ENCODE measurements at regions not wholly inside any gene's neighbourhood (a gene's known extent, or its start where the extent isn't known, plus 50 kb on each side); places are given as distances from the start of the nearest gene placed in this dataset.

DNA sequence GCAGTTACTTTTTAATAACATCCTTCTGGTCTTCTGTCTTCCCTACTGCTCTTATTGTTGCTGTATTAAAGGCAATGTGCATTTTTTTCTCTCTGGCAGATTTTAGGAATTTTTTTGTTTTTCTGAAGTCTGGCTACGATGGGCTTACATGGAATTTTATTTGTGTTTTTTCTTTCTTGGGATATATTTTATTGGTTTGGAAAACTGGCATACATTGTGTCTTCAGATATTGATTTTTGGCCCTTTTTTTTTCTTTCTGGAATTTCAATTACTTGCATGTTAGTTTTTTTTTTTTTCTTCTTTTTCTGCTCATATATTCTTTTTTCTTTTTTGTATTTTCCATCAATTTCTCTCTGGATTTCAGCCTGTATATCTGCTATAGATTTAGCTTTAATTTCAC is 442.1 kb upstream of the TRIB2 start:
- no peak for DNase-seq (ENCODE audit: low spot score)
- ATAC-seq (ENCODE audit: low read depth): no peak
- H3K27me3 ChIP-seq (ENCODE audit: insufficient read depth, poor library complexity, severe bottlenecking): no peaks in the 10 kb centered on the region
- no peaks in the 10 kb centered on the region for H3K36me3 ChIP-seq (ENCODE audit: low read depth)
- H3K27ac ChIP-seq (ENCODE audit: poor library complexity, severe bottlenecking): no peak overlapping the region
- no peak overlapping the region for H3K4me3 ChIP-seq (ENCODE audit: severe bottlenecking)
- TF ChIP-seq, protein P1, sequence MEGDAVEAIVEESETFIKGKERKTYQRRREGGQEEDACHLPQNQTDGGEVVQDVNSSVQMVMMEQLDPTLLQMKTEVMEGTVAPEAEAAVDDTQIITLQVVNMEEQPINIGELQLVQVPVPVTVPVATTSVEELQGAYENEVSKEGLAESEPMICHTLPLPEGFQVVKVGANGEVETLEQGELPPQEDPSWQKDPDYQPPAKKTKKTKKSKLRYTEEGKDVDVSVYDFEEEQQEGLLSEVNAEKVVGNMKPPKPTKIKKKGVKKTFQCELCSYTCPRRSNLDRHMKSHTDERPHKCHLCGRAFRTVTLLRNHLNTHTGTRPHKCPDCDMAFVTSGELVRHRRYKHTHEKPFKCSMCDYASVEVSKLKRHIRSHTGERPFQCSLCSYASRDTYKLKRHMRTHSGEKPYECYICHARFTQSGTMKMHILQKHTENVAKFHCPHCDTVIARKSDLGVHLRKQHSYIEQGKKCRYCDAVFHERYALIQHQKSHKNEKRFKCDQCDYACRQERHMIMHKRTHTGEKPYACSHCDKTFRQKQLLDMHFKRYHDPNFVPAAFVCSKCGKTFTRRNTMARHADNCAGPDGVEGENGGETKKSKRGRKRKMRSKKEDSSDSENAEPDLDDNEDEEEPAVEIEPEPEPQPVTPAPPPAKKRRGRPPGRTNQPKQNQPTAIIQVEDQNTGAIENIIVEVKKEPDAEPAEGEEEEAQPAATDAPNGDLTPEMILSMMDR (IDR thresholded peaks at IDR 0.05; ENCODE audit: poor library complexity, severe bottlenecking): no peak
- H3K9me3 ChIP-seq (ENCODE audit: severe bottlenecking): no peaks in the 10 kb centered on the region
- no peaks in the 10 kb centered on the region for H3K4me1 ChIP-seq (ENCODE audit: insufficient read depth, poor library complexity, severe bottlenecking)

GRCh38 chr2:12277241-12278034 is 439.3 kb upstream of the TRIB2 start:
- H3K4me3 ChIP-seq (ENCODE audit: severe bottlenecking): no peak overlapping the region
- ATAC-seq (ENCODE audit: low read depth) (no peak), DNase-seq (ENCODE audit: low spot score) (no peak)
- no peaks in the 10 kb centered on the region for H3K4me1 ChIP-seq (ENCODE audit: insufficient read depth, poor library complexity, severe bottlenecking)
- no peak overlapping the region for H3K27ac ChIP-seq (ENCODE audit: poor library complexity, severe bottlenecking)
- no peaks in the 10 kb centered on the region for H3K36me3 ChIP-seq (ENCODE audit: low read depth)
- no peaks in the 10 kb centered on the region for H3K9me3 ChIP-seq (ENCODE audit: severe bottlenecking)
- TF ChIP-seq, protein P1 (IDR thresholded peaks at IDR 0.05; ENCODE audit: poor library complexity, severe bottlenecking): no peak
- no peaks in the 10 kb centered on the region for H3K27me3 ChIP-seq (ENCODE audit: insufficient read depth, poor library complexity, severe bottlenecking)

GRCh38 chr2:12278217-12278750 is 438.5 kb upstream of the TRIB2 start:
- DNase-seq (ENCODE audit: low spot score): no peak
- no peaks in the 10 kb centered on the region for H3K9me3 ChIP-seq (ENCODE audit: severe bottlenecking)
- ATAC-seq (ENCODE audit: low read depth): no peak
- H3K27ac ChIP-seq (ENCODE audit: poor library complexity, severe bottlenecking): no peak overlapping the region
- no peaks in the 10 kb centered on the region for H3K36me3 ChIP-seq (ENCODE audit: low read depth)
- TF ChIP-seq, protein P1 (IDR thresholded peaks at IDR 0.05; ENCODE audit: poor library complexity, severe bottlenecking): no peak
- H3K27me3 ChIP-seq (ENCODE audit: insufficient read depth, poor library complexity, severe bottlenecking): no peaks in the 10 kb centered on the region
- no peaks in the 10 kb centered on the region for H3K4me1 ChIP-seq (ENCODE audit: insufficient read depth, poor library complexity, severe bottlenecking)
- no peak overlapping the region for H3K4me3 ChIP-seq (ENCODE audit: severe bottlenecking)

DNA sequence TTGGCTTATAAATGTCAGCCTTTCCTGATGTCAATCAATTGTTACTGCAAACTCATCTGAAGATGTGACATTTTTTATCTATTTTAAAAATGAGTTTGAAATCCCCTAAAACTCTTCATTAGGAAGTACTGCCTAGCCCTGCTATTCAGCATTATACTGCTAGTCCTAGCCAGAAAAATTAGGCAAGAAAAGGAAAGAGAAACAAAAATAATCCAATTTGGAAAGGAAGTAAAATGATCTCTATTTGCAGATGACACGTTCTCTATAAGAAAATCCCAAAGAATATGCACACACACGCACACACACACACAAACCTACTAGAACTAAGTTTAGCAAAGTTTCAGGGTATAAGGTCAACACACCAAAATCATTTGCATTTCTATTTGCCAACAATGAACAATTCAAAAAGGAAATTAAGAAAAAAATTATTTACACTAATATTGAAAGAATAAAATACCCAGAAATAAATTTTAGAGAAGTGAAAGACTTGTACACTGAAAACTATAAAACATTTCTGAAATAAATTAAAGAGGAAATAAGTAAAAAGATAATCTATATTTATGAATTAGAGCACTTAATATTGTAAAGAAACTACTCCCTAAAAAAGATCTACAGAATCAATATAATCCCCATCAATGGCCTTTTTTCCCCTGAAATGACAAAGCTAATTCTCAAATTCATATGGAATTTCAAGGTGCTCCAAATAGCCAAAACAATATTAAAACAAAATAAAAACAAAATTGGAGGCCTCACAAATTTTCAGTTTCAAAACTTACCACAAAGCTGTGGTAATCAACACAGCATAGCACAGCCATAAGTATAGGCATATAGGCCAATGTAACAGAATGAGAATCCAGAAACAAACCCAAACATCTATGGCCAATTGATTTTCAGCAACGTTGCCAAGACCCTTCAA is 433.7 kb upstream of the TRIB2 start:
- DNase-seq (ENCODE audit: low spot score): no peak
- Histone ChIP-seq H3K27ac (ENCODE audit: poor library complexity, severe bottlenecking) (no peak overlapping the region), H3K4me3 (ENCODE audit: severe bottlenecking) (no peak overlapping the region), H3K4me1 (ENCODE audit: insufficient read depth, poor library complexity, severe bottlenecking) (peaks cover 29% of the 10 kb centered on the region), H3K9me3 (ENCODE audit: severe bottlenecking) (peaks cover 4% of the 10 kb centered on the region), H3K36me3 (ENCODE audit: low read depth) (no peaks in the 10 kb centered on the region), H3K27me3 (ENCODE audit: insufficient read depth, poor library complexity, severe bottlenecking) (no peaks in the 10 kb centered on the region)
- no peak for ATAC-seq (ENCODE audit: low read depth)
- TF ChIP-seq, protein P1 (IDR thresholded peaks at IDR 0.05; ENCODE audit: poor library complexity, severe bottlenecking): no peak
